ENCODE measurements at regions not wholly inside any gene's neighbourhood (a gene's known extent, or its start where the extent isn't known, plus 50 kb on each side); places are given as distances from the start of the nearest gene placed in this dataset.

DNA sequence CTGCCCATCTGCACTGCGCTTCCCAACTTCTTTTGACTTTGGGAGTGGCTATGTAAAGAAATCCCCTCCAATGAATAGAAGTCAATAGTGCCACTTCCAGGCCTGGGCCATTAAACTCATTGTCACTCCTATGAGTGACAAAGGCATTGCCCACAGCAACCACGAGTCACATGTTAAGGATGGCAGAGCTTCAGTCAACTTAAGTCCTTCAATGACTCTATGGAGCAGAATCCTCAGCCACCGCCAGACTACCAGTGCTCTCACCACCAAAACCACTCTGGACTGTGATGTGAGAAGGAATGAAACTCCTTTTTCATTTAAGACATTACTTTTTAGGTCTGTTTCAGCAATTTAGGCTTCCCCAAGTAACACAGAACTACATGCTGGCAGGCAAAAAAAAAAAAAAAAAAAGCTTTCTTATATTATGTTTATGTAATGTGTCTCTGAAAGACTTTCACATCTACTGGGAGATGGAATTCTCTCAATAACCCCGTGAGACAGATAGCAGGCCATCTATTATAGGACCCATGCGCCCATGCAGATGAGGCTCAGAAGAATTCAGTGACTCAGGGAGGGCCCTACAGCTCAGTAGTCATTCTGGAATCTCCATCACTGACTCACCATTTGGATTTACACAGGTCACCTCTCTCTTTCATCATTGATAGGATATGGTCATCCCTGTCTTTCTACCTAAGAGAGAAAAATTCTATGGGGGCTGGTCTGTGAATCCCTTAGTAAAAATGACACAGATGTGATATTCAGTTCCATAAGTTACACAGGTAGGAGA, 180.5 kb downstream of the CEMIP2 start:
- Histone ChIP-seq H3K9ac (ENCODE audit: low read depth, low read length) (no peak overlapping the region), H3K36me3 (ENCODE audit: control insufficient read depth, insufficient read depth, low read length) (no peaks in the 10 kb centered on the region), H3K9me3 (ENCODE audit: control insufficient read depth, insufficient read depth, low read length) (no peaks in the 10 kb centered on the region), H3K4me3 (ENCODE audit: low read depth, low read length) (no peak overlapping the region), H3K27me3 (ENCODE audit: control insufficient read depth, insufficient read depth, low read length) (no peaks in the 10 kb centered on the region), H3K4me1 (ENCODE audit: control insufficient read depth, insufficient read depth, low read length) (no peaks in the 10 kb centered on the region)

DNA sequence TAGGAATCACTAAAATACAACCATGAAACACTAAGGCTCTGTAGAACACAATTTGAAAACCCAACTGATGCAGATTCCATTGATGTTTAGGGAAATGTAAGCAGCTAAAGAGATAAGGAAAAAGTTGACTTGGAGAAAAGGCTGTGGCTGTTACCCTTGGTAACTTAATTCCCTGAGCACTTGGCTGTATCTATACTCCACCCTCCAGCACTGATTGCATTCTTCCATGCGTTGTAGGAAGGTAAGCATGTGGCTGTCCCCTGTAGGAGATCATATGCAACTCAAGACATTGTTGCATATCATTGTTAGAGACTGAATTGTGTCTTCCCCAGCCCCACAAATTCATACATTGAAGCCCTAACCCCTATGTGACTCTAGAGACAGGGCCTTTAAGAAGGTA, 184.5 kb downstream of the CEMIP2 start:
- Histone ChIP-seq H3K4me3 (ENCODE audit: low read depth, low read length) (no peak overlapping the region), H3K27me3 (ENCODE audit: control insufficient read depth, insufficient read depth, low read length) (no peaks in the 10 kb centered on the region), H3K9ac (ENCODE audit: low read depth, low read length) (no peak overlapping the region), H3K9me3 (ENCODE audit: control insufficient read depth, insufficient read depth, low read length) (no peaks in the 10 kb centered on the region), H3K4me1 (ENCODE audit: control insufficient read depth, insufficient read depth, low read length) (no peaks in the 10 kb centered on the region), H3K36me3 (ENCODE audit: control insufficient read depth, insufficient read depth, low read length) (no peaks in the 10 kb centered on the region)

DNA sequence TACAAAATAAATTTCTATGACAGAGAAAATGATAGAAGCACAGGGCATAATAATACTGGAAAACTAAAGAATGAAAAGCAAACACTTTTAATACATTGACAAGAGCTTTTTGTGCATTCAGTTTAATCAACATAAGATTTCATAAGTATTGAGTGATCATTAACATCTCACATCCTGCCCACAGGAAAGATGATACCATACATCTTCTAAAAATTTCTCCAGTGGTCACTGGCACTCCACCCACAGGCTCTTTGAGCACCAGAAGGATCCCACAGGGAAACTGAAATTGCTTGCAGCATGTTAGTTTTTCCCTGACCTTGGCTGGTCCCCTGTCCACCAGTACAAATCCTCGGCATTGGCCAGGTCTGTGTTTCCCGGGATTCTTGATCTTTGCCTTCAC, 186.0 kb downstream of the CEMIP2 start:
- no peaks in the 10 kb centered on the region for H3K4me1 ChIP-seq (ENCODE audit: control insufficient read depth, insufficient read depth, low read length)
- no peak overlapping the region for H3K9ac ChIP-seq (ENCODE audit: low read depth, low read length)
- H3K36me3 ChIP-seq (ENCODE audit: control insufficient read depth, insufficient read depth, low read length), result no peaks in the 10 kb centered on the region
- no peaks in the 10 kb centered on the region for H3K9me3 ChIP-seq (ENCODE audit: control insufficient read depth, insufficient read depth, low read length)
- H3K4me3 ChIP-seq (ENCODE audit: low read depth, low read length), result no peak overlapping the region
- no peaks in the 10 kb centered on the region for H3K27me3 ChIP-seq (ENCODE audit: control insufficient read depth, insufficient read depth, low read length)

DNA sequence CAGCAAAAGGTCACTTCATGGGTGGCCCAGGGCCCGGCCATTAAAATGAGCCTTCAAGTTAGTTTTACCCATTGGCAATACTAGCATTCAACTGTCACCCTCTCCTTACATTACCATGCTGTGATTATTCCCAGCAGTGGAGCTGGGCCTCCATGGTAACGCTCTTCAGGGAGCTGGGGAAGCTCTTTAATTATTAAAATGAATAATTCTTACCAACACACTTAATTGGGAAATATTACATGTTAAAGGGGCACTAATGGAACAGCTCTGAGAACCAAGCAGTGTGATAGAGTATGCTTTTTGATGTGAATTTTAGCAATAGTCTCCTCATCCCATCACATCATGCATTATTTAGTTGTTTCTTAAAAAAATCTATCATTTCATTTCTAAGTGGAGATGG, 187.2 kb downstream of the CEMIP2 start:
- Histone ChIP-seq H3K9ac (ENCODE audit: low read depth, low read length) (no peak overlapping the region), H3K4me3 (ENCODE audit: low read depth, low read length) (no peak overlapping the region), H3K9me3 (ENCODE audit: control insufficient read depth, insufficient read depth, low read length) (no peaks in the 10 kb centered on the region), H3K4me1 (ENCODE audit: control insufficient read depth, insufficient read depth, low read length) (no peaks in the 10 kb centered on the region), H3K27me3 (ENCODE audit: control insufficient read depth, insufficient read depth, low read length) (no peaks in the 10 kb centered on the region), H3K36me3 (ENCODE audit: control insufficient read depth, insufficient read depth, low read length) (no peaks in the 10 kb centered on the region)

DNA sequence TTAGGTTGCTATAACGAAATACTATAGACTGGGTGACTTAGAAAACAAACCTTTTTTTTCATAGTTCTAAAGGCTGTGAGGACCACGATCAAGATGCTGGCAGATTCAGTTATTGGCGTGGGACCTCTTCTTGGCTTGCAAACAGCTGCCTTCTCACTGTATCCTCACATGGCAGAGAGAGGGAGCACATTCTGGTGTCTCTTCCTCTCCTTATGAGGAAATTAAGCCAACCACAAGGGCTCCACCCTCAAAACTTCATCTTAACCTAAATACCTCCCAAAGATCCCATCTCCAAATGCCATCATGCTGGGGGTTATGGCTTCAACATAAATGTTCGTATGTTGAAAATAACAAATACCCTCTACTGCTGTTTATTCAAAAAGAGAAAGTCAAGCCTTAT, 197.1 kb downstream of the CEMIP2 start:
- Histone ChIP-seq H3K9me3 (ENCODE audit: control insufficient read depth, insufficient read depth, low read length) (no peaks in the 10 kb centered on the region), H3K4me1 (ENCODE audit: control insufficient read depth, insufficient read depth, low read length) (no peaks in the 10 kb centered on the region), H3K27me3 (ENCODE audit: control insufficient read depth, insufficient read depth, low read length) (no peaks in the 10 kb centered on the region), H3K9ac (ENCODE audit: low read depth, low read length) (no peak overlapping the region), H3K4me3 (ENCODE audit: low read depth, low read length) (no peak overlapping the region), H3K36me3 (ENCODE audit: control insufficient read depth, insufficient read depth, low read length) (no peaks in the 10 kb centered on the region)

DNA sequence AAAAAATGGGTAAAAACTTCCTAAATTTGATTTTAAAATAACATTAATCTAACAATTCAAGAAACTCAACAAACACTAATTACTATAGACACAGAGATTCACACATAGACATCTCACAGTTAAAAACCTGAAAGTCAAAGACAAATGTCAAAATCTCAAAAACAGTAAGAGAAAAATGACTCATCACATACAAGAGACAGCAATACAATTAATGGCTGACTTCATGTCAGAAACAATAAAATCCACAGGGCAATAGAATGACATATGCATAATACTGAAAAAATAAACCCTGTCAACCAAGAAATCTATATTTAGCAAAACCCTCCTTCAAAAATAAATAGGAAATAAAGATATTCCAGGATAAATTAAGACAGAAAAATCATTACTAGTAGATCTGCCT, 200.4 kb downstream of the CEMIP2 start:
- no peak overlapping the region for H3K9ac ChIP-seq (ENCODE audit: low read depth, low read length)
- no peaks in the 10 kb centered on the region for H3K9me3 ChIP-seq (ENCODE audit: control insufficient read depth, insufficient read depth, low read length)

DNA sequence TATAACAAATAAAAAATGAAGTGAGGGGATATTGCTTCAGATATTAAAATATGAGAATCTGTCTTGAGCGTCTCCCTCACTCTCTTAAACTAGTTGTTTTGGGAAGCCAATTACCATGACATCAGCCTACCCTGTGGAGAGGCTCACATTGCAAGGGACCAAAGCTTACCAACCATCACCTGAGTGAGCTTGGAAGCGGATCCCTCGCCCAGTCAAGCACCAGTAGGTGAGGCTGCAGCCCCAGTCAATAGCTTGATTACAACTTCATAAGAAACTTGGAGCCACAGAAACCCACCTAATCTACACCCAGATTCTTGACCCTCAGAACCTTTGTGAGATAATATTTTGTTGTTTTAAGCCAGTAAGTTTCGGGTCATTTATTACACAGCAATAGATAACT, 206.2 kb downstream of the CEMIP2 start:
- H3K27me3 ChIP-seq (ENCODE audit: control insufficient read depth, insufficient read depth, low read length), result no peaks in the 10 kb centered on the region
- no peak overlapping the region for H3K9ac ChIP-seq (ENCODE audit: low read depth, low read length)
- H3K36me3 ChIP-seq (ENCODE audit: control insufficient read depth, insufficient read depth, low read length), result no peaks in the 10 kb centered on the region
- no peaks in the 10 kb centered on the region for H3K9me3 ChIP-seq (ENCODE audit: control insufficient read depth, insufficient read depth, low read length)
- peaks cover 4% of the 10 kb centered on the region for H3K4me1 ChIP-seq (ENCODE audit: control insufficient read depth, insufficient read depth, low read length)
- H3K4me3 ChIP-seq (ENCODE audit: low read depth, low read length), result no peak overlapping the region

More for the DNA sequence above, 200.4 kb downstream of the CEMIP2 start:
- Histone ChIP-seq H3K4me3 (ENCODE audit: low read depth, low read length) (no peak overlapping the region), H3K27me3 (ENCODE audit: control insufficient read depth, insufficient read depth, low read length) (no peaks in the 10 kb centered on the region), H3K36me3 (ENCODE audit: control insufficient read depth, insufficient read depth, low read length) (no peaks in the 10 kb centered on the region), H3K4me1 (ENCODE audit: control insufficient read depth, insufficient read depth, low read length) (peaks cover 2% of the 10 kb centered on the region)

DNA sequence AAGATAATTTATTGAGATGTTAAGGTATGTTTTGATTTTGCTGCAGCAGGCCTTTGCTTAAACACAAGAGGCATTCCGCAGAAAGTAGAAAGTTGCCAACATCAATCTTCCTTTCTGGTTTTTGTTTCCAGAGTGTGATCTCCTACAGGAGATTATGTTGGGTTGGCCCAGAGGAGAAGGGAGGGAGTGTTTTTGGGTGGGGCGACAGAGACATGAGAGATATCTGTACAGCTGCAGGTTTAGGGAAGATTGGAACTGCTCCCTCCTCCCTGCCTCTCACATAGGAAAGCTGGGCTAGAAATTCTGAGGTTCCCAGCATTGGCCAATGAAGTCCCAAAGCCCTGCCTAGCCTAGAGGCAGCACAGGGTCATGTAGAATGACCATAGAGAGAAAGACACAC, 211.0 kb downstream of the CEMIP2 start:
- no peak overlapping the region for H3K4me3 ChIP-seq (ENCODE audit: low read depth, low read length)
- peaks cover 4% of the 10 kb centered on the region for H3K4me1 ChIP-seq (ENCODE audit: control insufficient read depth, insufficient read depth, low read length)
- H3K9me3 ChIP-seq (ENCODE audit: control insufficient read depth, insufficient read depth, low read length), result no peaks in the 10 kb centered on the region
- H3K36me3 ChIP-seq (ENCODE audit: control insufficient read depth, insufficient read depth, low read length), result no peaks in the 10 kb centered on the region
- H3K9ac ChIP-seq (ENCODE audit: low read depth, low read length), result no peak overlapping the region
- no peaks in the 10 kb centered on the region for H3K27me3 ChIP-seq (ENCODE audit: control insufficient read depth, insufficient read depth, low read length)

DNA sequence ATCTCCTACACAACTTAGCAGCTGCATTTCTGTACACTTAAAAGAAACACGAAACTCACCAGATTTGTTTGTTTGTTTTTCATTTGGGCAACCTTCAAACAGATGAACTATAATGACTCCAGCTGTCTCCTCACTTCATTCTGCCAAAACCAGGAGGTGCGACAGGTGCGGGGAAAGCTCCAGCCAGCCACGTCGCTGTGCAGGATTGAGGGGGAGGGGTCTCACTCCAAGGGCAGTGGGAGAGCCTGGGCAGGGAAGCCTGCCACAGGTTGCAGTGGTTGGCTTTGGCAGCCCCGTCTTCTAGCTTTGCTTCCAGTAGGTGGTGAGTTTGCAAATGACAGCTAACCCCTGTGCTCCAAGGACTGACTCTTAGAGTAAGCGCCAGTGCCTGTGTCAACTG, 215.8 kb downstream of the CEMIP2 start:
- H3K36me3 ChIP-seq (ENCODE audit: control insufficient read depth, insufficient read depth, low read length), result no peaks in the 10 kb centered on the region
- H3K27me3 ChIP-seq (ENCODE audit: control insufficient read depth, insufficient read depth, low read length), result no peaks in the 10 kb centered on the region
- no peak overlapping the region for H3K4me3 ChIP-seq (ENCODE audit: low read depth, low read length)
- H3K9me3 ChIP-seq (ENCODE audit: control insufficient read depth, insufficient read depth, low read length), result no peaks in the 10 kb centered on the region
- peaks cover 6% of the 10 kb centered on the region for H3K4me1 ChIP-seq (ENCODE audit: control insufficient read depth, insufficient read depth, low read length)
- H3K9ac ChIP-seq (ENCODE audit: low read depth, low read length), result no peak overlapping the region

DNA sequence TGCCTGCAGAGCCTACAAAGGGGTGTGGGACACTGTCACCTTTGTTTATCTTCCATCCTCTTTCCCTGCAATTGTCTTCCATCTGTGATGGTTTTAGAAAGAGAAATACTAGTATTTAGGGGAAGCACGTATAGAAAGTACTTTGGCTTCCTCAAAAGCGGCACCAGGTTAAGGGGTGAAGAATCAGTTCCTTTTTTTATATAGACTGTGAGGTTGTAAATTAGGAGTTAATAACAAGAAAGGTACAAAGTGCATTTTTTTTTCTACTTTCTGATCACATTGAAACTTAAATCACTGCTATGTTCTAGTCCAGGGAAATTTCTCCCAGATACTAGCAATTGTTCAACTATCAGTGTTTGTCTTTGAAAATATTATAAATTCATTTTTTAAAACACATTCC, 219.3 kb downstream of the CEMIP2 start:
- H3K9me3 ChIP-seq (ENCODE audit: control insufficient read depth, insufficient read depth, low read length), result no peaks in the 10 kb centered on the region
- H3K9ac ChIP-seq (ENCODE audit: low read depth, low read length), result no peak overlapping the region
- no peaks in the 10 kb centered on the region for H3K27me3 ChIP-seq (ENCODE audit: control insufficient read depth, insufficient read depth, low read length)
- H3K4me1 ChIP-seq (ENCODE audit: control insufficient read depth, insufficient read depth, low read length), result peaks cover 6% of the 10 kb centered on the region
- H3K36me3 ChIP-seq (ENCODE audit: control insufficient read depth, insufficient read depth, low read length), result no peaks in the 10 kb centered on the region
- no peak overlapping the region for H3K4me3 ChIP-seq (ENCODE audit: low read depth, low read length)

DNA sequence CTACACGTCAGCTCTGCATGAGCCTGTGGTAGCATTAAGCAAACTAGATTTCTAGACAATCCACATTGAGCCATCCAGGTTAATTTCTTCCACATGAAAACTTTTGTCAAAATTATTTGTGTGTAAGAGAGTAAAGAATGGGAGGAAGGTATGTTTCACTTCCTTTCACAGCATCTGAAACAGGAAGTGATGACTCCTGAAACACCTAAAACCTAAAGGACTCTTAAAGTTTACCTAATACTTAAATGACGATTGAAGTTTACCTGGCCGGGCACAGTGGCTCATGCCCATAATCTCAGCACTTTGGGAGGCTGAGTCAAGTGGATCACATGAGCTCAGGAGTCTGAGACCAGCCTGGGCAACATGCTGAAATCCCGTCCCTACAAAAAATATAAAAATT, 223.8 kb downstream of the CEMIP2 start:
- Histone ChIP-seq H3K27me3 (ENCODE audit: control insufficient read depth, insufficient read depth, low read length) (no peaks in the 10 kb centered on the region), H3K4me1 (ENCODE audit: control insufficient read depth, insufficient read depth, low read length) (no peaks in the 10 kb centered on the region), H3K4me3 (ENCODE audit: low read depth, low read length) (no peak overlapping the region), H3K36me3 (ENCODE audit: control insufficient read depth, insufficient read depth, low read length) (no peaks in the 10 kb centered on the region), H3K9me3 (ENCODE audit: control insufficient read depth, insufficient read depth, low read length) (no peaks in the 10 kb centered on the region), H3K9ac (ENCODE audit: low read depth, low read length) (no peak overlapping the region)

DNA sequence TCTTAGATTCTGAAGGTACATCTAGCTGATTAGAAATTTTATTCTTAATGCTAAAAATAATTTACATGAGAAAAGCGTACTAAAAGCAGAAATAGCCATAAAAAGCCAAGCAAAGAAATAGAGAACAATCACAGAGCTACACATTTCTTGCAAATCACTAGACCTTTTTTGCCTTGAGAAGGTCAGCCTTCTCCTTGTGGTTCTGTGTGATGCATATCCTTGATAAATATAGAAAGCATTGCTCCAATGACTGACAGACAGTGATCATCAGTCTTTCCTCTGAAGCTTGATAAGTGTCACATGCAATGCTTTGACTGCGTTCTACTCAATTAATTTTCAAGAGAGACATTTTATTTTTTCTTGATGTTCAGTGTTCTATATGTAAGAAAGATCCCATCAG, 226.9 kb downstream of the CEMIP2 start:
- no peak overlapping the region for H3K4me3 ChIP-seq (ENCODE audit: low read depth, low read length)
- H3K9ac ChIP-seq (ENCODE audit: low read depth, low read length), result no peak overlapping the region
- H3K36me3 ChIP-seq (ENCODE audit: control insufficient read depth, insufficient read depth, low read length), result no peaks in the 10 kb centered on the region
- no peaks in the 10 kb centered on the region for H3K27me3 ChIP-seq (ENCODE audit: control insufficient read depth, insufficient read depth, low read length)
- H3K4me1 ChIP-seq (ENCODE audit: control insufficient read depth, insufficient read depth, low read length), result no peaks in the 10 kb centered on the region
- no peaks in the 10 kb centered on the region for H3K9me3 ChIP-seq (ENCODE audit: control insufficient read depth, insufficient read depth, low read length)
